ENCODE measurements at regions not wholly inside any gene's neighbourhood (a gene's known extent, or its start where the extent isn't known, plus 50 kb on each side); places are given as distances from the start of the nearest gene placed in this dataset.

DNA sequence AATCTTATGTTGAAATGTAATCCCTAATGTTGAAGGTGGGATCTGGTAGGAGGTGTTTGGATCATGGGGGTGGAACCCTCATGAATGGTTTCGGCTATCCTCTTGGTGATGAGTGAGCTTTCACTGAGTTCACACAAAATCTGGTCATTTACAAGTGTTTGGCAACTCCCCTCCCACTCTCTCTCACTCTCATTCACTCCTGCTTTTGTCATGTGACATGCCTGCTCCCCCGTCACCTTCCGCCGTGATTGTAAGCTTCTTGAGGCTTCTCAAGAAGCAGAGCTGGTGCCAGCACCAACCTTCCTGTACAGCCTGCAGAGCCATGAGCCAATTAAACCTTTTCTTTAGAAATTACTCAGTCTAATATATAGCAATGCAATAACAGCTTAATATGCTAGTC lies 245.4 kb downstream of the BMP4 start:
- no peak for ATAC-seq
- no peaks in the 10 kb centered on the region for H3K9me3 ChIP-seq
- no peak for TF ChIP-seq CTCF (IDR thresholded peaks at IDR 0.05)
- no peak for DNase-seq
- H3K4me1 ChIP-seq (ENCODE audit: low read depth) = peaks cover 4% of the 10 kb centered on the region
- H3K36me3 ChIP-seq (ENCODE audit: low read depth) = no peaks in the 10 kb centered on the region
- intact Hi-C loops (cut with DNase I, micrococcal nuclease) = no loop called here
- no peak overlapping the region for H3K4me3 ChIP-seq

- no peak for TF ChIP-seq CTCF (IDR thresholded peaks at IDR 0.05)
- DNase-seq (no peak), ATAC-seq (no peak)
- no peak overlapping the region for H3K4me3 ChIP-seq
- H3K4me1 ChIP-seq (ENCODE audit: low read depth) = peaks cover 4% of the 10 kb centered on the region
- H3K36me3 ChIP-seq (ENCODE audit: low read depth) = no peaks in the 10 kb centered on the region
- H3K9me3 ChIP-seq = no peaks in the 10 kb centered on the region
- intact Hi-C loops (cut with DNase I, micrococcal nuclease) = no loop called here
Measured at GRCh38 chr14:53710615-53711014, 246.0 kb downstream of the BMP4 start.

DNA sequence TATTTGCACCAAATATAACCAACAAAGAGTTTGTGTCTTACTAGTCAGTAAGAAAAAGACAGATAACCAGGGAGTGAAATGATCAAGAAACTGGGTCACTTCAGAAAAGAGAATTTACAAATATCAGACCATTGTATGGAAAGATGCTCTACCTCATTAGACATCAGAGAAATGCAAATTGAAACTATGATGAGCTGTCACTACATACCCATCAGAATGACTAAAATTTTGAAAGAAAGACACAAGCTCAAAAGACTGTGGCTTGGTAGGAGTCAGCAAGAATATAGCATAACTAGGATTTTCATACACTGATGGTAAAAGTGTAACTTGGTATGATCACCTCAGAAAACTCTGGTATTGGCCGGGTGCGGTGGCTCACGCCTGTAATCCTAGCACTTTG lies 247.2 kb downstream of the BMP4 start:
- Histone ChIP-seq H3K36me3 (ENCODE audit: low read depth) (no peaks in the 10 kb centered on the region), H3K4me3 (no peak overlapping the region), H3K4me1 (ENCODE audit: low read depth) (no peaks in the 10 kb centered on the region), H3K9me3 (no peaks in the 10 kb centered on the region)
- no peak for TF ChIP-seq CTCF (IDR thresholded peaks at IDR 0.05)
- intact Hi-C loops (cut with DNase I, micrococcal nuclease) = no loop called here
- no peak for DNase-seq
- ATAC-seq = no peak

GRCh38 chr14:53703457-53703856 lies 253.2 kb downstream of the BMP4 start:
- DNase-seq (no peak), ATAC-seq (no peak)
- no peaks in the 10 kb centered on the region for H3K9me3 ChIP-seq
- H3K4me1 ChIP-seq (ENCODE audit: low read depth) = no peaks in the 10 kb centered on the region
- intact Hi-C loops (cut with DNase I, micrococcal nuclease) = no loop called here
- H3K36me3 ChIP-seq (ENCODE audit: low read depth) = no peaks in the 10 kb centered on the region
- no peak for TF ChIP-seq CTCF (IDR thresholded peaks at IDR 0.05)
- H3K4me3 ChIP-seq = no peak overlapping the region

DNA sequence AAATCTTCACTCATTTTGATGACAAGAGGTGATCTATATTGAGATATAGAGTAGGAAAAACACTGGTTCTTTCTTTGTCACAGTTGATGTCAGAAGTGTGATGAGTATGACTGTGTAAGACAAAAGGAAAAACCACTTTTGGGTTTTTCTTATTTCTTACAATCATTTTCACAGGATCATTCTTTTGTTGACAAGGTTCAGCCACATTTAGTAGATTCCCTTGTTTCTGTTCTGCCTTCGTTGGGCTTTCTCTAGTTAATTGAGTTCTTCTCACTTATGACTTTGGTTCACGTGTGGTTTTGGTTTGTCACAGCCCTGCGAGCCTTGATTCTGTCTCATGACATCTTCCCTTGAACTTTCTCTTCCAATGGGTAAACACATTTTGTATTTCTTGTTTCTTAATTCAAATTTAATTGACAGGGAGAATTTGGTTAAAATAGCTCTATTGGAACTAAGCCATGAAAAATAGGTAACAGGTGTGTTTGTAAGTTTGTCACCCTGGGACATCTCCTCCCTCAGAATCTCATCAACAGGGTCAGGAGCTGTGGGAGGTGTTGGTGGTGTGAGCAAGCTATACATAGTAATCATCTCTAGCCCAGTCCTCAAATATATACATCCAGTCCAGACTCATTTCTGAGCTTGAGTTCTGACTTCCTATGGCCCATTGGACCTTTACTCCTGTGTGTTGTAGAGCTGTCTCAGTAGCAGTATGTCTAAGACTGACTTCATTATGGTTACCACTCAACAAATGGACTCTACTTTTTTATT lies 255.3 kb downstream of the BMP4 start:
- Histone ChIP-seq H3K36me3 (ENCODE audit: low read depth) (no peaks in the 10 kb centered on the region), H3K4me3 (no peak overlapping the region), H3K4me1 (ENCODE audit: low read depth) (no peaks in the 10 kb centered on the region), H3K9me3 (no peaks in the 10 kb centered on the region)
- TF ChIP-seq CTCF (IDR thresholded peaks at IDR 0.05) = no peak
- intact Hi-C loops (cut with DNase I, micrococcal nuclease) = no loop called here
- ATAC-seq (no peak), DNase-seq (no peak)

Measured in mucosa of descending colon (tissue), 3 donors.